ENCODE measurements at regions not wholly inside any gene's neighbourhood (a gene's known extent, or its start where the extent isn't known, plus 50 kb on each side); places are given as distances from the start of the nearest gene placed in this dataset.

GRCh38 chr4:132859929-132860328, 289.2 kb upstream of the PCDH10 start:
- TF ChIP-seq, protein P1, sequence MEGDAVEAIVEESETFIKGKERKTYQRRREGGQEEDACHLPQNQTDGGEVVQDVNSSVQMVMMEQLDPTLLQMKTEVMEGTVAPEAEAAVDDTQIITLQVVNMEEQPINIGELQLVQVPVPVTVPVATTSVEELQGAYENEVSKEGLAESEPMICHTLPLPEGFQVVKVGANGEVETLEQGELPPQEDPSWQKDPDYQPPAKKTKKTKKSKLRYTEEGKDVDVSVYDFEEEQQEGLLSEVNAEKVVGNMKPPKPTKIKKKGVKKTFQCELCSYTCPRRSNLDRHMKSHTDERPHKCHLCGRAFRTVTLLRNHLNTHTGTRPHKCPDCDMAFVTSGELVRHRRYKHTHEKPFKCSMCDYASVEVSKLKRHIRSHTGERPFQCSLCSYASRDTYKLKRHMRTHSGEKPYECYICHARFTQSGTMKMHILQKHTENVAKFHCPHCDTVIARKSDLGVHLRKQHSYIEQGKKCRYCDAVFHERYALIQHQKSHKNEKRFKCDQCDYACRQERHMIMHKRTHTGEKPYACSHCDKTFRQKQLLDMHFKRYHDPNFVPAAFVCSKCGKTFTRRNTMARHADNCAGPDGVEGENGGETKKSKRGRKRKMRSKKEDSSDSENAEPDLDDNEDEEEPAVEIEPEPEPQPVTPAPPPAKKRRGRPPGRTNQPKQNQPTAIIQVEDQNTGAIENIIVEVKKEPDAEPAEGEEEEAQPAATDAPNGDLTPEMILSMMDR (IDR thresholded peaks at IDR 0.05), result no peak
- TF ChIP-seq POLR2A (IDR thresholded peaks at IDR 0.05), result no peak

Data from right lobe of liver (tissue), 4 donors.